Urinary bladder (tissue), 3 donors: ENCODE measurements at regions not wholly inside any gene's neighbourhood (a gene's known extent, or its start where the extent isn't known, plus 50 kb on each side); places are given as distances from the start of the nearest gene placed in this dataset.
"Not testable (repeated sequence)": the region's sequence is repeated elsewhere in the genome, so short reads cannot be mapped to it uniquely, and the experiment has no call there.

Source experiments
- DNase-seq: peaks from one replicate; pipeline ENCODE4 v3.0.0-alpha.2; 2015; ENCODE audit errors: extremely low spot score
- H3K27ac ChIP-seq: one replicate; pipeline ENCODE4 v1.5.1; 2013; ENCODE audit warnings: low read depth, mild to moderate bottlenecking, moderate library complexity
- H3K36me3 ChIP-seq: one replicate; pipeline ENCODE4 v1.6.1; 2013; ENCODE audit warnings: mild to moderate bottlenecking, moderate library complexity; ENCODE audit not compliant: insufficient read depth
- H3K4me1 ChIP-seq: one replicate; pipeline ENCODE4 v1.6.1; 2013; ENCODE audit warnings: mild to moderate bottlenecking, moderate library complexity; ENCODE audit not compliant: insufficient read depth
- H3K4me3 ChIP-seq: one replicate; pipeline ENCODE4 v1.5.1; 2013; ENCODE audit warnings: low read depth, low read length
- WGBS: extraction: QIAGEN DNeasy Blood & Tissue Kit; methylation state at CpG from one replicate; pipeline ENCODE4 v1.1.7; 2013; 5-methylcytosine and 5-hydroxymethylcytosine counted together
- donor health status: healthy with polysubstance abuse.
- donor health status: healthy.

DNA sequence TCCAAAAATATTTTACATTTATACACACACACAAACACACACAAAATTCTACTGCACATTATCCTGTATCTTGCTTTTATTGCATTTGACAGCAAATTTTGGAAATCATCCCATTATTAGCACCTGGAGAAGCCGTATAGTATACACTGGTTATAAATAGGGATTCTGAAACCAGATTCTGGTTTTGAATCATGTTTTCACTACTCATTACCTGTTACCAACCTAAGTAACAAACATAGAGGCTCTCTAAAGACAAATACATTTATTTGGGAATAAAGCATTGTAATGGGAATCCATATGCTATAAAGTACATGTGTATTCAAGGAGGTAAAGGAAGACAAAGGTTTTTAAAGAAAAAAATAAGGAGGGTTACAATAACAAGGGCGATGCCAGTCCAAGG lies 106.8 kb downstream of the OR2B2 start:
- no peak for DNase-seq
- Histone ChIP-seq H3K4me3 (no peak overlapping the region), H3K36me3 (no peaks in the 10 kb centered on the region), H3K4me1 (no peaks in the 10 kb centered on the region), H3K27ac (no peak overlapping the region)
- 93% methylated on average over 2 of the region's 2 CpGs for WGBS

DNA sequence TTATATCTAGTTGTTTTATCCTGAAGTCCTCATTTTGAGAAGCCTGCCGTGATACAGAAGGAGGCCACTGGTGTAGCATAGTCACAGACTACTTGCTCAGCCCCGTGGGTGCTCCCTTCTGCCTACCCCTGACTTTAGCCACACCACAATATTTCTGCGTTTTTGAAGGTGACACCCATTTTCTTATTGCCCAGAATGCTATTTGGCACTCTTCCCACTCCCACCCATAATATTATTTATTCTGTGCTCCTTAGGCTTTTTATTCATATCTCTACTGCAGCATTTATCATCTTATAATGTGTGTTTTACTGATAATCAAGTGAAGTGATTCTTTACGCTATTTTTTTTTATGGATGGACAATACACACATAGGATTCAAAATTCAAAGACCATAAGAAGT lies 107.3 kb downstream of the OR2B2 start:
- no peak for DNase-seq
- no peak overlapping the region for H3K4me3 ChIP-seq
- H3K27ac ChIP-seq: no peak overlapping the region
- no peaks in the 10 kb centered on the region for H3K36me3 ChIP-seq
- 91% methylated on average over 4 of the region's 4 CpGs for WGBS
- H3K4me1 ChIP-seq: no peaks in the 10 kb centered on the region

DNA sequence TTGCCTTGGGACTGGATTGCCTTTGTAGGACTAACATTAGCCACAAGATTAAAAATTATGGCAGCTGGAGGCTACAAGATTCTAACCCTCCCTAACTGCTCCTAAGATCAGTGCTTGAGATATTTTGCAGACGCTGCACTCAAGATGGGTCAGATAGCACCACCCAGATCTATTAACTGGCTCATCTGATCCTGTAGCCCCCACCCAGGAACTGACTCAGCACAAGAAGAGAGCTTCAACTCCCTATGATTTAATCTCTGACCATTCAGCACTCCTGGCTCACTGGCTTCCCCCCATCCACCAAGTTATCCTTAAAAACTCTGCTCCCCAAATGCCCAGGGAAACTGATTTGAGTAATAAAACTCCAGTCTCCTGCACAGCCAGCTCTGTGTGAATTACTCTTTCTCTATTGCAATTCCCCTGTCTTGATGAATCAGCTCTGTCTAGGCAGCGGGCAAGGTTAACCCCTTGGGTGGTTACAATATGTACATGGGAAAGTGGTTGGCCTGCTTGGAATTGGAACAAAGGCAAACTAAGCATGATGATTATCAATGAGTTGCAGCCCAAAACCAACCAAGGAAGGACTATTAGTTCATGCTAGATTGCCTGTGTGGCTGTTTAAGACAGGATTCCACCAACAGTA lies 111.3 kb downstream of the OR2B2 start:
- 64% methylated on average over 2 of the region's 2 CpGs for WGBS
- no peaks in the 10 kb centered on the region for H3K36me3 ChIP-seq
- no peak for DNase-seq
- no peak overlapping the region for H3K27ac ChIP-seq
- H3K4me1 ChIP-seq: no peaks in the 10 kb centered on the region
- no peak overlapping the region for H3K4me3 ChIP-seq

DNA sequence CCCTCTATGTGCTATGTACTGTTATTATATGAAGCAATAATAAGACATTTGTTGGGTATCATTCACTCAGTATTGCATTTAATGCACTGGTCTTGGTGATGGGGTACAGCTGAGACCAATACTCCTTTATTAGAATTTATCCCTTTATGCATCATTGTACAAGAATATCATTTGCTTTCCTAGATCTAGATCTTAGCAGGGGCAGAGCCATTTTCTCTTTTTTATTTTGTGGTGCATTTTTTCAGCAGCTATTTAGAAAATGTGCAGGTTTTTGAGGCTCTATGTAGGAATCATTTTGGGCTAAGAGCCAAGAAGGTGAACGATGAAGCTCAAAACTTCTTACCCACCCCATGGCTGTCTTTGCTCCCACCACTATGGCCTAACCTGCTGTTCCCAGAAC lies 114.2 kb downstream of the OR2B2 start:
- no peak overlapping the region for H3K4me3 ChIP-seq
- peaks cover 1% of the 10 kb centered on the region for H3K36me3 ChIP-seq
- DNase-seq: no peak
- H3K4me1 ChIP-seq: no peaks in the 10 kb centered on the region
- H3K27ac ChIP-seq: no peak overlapping the region
- WGBS: 65% methylated on average over 1 of the region's 1 CpG

DNA sequence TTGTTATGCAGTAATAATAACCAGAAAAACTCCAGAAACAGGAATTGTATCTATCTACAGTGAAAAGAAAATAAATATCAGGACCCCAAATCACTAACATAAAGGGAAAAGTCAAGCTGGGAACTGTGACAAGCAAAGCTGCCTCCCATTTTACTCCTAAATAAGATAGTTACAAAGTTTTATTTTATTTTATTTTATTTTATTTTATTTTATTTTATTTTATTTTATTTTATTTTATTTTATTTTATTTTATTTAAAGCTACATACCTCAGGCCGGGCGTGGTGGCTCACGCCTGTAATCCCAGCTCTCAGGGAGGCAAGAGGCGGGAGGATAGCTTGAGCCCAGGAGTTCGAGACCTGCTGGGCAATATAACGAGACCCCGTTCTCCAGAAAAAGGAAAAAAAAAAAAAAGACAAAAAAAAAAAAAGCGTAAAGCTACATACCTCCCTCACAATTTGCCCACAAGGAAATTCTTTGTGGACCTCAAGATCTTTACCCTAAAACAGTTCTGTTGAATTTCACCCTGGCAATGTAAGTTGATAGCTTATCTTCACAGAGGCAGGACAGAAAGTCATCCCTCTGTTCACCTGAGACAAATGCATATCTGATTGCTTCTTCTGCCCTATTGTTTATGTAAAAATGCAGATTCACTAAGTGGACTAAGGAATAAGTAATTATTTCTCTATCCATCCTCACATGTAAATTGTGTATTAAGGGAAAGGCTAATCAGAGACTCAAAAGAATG lies 115.3 kb downstream of the OR2B2 start:
- H3K36me3 ChIP-seq, H3K4me1 ChIP-seq, DNase-seq, H3K27ac ChIP-seq, H3K4me3 ChIP-seq: not testable (repeated sequence)
- 89% methylated on average over 8 of the region's 8 CpGs for WGBS

DNA sequence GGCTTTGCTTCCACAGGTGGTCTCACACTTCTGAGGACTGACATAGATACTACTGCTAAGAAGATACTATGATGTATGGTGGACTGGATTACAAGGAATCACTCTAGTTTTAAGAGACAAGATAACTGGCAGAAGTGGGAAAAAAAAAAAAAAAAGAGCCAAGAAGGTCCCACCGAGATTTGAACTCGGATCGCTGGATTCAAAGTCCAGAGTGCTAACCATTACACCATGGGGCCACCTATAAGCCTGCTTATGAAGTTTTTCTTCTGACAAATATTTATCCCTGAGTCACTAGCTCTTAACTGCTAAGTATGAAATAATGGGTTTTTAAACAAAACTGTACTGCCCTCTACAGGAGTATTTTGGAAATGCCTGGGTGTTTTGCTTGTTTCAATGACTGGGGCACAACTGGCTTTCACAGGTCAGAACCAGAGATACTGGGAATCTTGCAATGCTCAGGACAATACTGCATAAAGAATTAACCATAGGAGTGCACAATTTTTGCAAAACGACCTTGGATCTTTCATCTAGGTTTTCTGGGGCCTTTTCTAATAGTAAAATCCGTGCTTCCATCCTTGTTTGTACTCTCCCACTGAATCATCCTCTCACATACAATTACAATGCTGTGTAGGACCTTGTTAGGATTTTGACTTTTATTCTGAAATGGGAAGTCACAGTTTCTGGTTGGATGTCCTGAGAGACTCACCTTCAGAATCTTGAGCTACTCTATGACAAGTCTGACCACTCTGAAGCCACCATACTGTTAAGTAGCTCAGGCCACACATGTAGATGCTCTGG lies 116.3 kb downstream of the OR2B2 start:
- Histone ChIP-seq H3K4me1 (no peaks in the 10 kb centered on the region), H3K36me3 (peaks cover 1% of the 10 kb centered on the region), H3K27ac (no peak overlapping the region), H3K4me3 (no peak overlapping the region)
- WGBS: 4% methylated on average over 5 of the region's 5 CpGs
- DNase-seq: peak; percentile 91

DNA sequence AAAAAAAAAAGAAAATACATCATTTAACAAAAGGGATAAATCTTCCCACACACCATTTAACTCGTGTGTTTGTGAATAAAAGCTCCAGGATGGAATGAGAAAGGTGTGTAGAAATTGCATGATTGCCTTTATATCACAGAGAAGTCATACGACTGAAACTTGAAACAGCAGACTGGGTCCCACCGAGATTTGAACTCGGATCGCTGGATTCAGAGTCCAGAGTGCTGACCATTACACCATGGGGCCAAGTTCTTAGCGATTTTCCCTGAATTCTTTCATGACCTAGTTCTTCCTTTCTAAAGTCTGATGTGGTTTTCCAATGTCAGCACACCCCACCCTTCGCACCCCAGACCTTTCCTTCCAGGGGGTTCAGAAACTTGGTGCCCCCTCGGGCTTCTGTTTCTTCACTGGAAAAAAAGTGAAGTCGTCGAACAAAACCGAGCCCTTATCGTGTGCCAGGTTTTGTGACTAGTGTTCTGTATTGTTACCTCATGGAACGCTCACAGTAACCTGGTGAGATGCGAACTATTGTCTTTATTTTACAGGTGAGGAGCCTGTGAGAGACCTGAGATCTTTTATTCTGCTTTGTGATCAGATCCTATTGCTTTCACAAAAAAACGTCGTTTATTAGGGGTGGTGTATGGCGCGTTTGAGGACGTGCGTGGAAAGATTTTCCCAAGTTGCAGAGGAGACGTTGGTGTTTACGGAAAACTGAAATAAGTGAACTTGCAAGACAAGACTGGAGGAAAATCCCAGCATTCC lies 120.8 kb downstream of the OR2B2 start:
- H3K36me3 ChIP-seq: peaks cover 1% of the 10 kb centered on the region
- no peak overlapping the region for H3K27ac ChIP-seq
- DNase-seq: peak; percentile 79
- H3K4me3 ChIP-seq: peak overlapping the region; percentile 32
- 1% methylated on average over 22 of the region's 22 CpGs for WGBS
- no peaks in the 10 kb centered on the region for H3K4me1 ChIP-seq

DNA sequence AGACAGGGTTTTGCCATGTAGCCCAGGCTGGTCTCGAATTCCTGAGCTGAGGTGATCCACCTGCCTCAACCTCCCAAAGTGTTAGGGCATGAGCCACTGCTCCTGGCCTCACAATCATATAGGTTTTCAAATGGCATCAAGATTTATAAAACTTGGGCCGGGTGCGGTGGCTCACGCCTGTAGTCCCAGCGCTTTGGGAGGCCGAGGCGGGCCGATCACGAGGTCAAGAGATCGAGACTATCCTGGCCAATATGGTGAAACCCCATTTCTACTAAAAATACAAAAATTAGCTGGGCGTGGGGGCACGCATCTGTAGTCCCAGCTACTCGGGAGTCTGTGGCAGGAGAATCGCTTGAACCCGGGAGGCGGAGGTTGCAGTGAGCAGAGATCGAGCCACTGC lies 123.8 kb downstream of the OR2B2 start:
- 92% methylated on average over 17 of the region's 17 CpGs for WGBS
- not testable (repeated sequence) for DNase-seq, H3K4me1 ChIP-seq, H3K27ac ChIP-seq, H3K4me3 ChIP-seq, H3K36me3 ChIP-seq

DNA sequence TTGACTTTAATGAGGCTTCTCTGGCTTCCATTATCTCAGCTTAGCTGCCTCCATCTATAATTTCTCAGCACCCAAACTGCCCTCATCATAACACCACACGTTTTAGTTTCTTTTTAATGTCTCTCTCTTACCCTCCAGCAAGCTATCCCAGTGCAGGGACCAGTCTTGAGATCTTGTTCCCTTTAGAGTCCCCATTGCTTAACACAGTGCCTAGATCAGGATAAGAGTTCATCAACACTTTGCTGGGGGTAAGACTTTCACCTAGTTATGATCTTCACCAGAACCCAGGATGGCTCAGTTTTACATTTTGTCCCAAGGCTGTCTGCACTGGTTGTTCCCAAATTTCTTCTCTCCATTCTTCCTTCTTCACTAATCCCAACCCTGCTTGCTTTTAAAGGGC lies 126.1 kb downstream of the OR2B2 start:
- no peak for DNase-seq
- Histone ChIP-seq H3K27ac (no peak overlapping the region), H3K4me1 (no peaks in the 10 kb centered on the region), H3K4me3 (no peak overlapping the region), H3K36me3 (no peaks in the 10 kb centered on the region)
- WGBS: 17% methylated on average over 1 of the region's 1 CpG

DNA sequence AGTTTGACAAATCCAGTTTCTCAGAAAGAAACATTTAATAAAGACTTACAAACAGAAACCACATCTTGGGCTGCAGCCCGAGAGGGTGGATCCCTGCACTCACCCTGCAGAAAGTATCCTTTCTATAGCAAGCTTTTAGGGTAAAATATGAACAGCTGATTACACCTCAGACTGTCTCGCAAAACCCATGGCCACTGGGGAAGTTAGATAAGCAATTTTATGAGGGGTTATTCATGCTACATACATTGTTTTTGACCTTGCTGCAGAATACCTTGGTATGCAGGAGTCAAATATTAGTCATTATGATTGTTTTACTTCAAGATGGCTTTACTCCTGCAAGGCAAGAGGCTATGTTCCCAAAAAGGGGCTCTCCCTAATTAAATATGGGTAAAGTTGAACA lies 126.9 kb downstream of the OR2B2 start:
- Histone ChIP-seq H3K36me3 (no peaks in the 10 kb centered on the region), H3K4me3 (no peak overlapping the region), H3K4me1 (no peaks in the 10 kb centered on the region), H3K27ac (no peak overlapping the region)
- 36% methylated on average over 2 of the region's 2 CpGs for WGBS
- DNase-seq: no peak

DNA sequence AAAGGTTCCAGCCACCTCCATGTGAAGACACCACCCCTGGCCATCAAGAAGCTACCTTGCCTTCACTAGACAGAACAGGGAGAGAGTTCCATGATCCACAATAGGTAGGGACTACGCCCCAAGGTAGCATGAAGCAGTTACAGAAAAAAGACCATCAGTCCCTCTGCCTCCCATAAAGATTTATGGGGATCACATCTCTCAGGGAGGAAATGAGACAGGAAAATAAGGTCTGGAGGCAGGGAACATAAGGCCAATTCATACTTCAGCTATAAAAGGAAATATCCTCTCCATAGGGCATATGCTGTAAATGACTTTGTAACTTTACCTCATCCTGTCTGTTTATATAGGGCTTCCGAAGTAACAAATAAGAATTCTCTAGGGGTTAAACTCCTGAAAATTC lies 129.4 kb downstream of the OR2B2 start:
- no peak for DNase-seq
- Histone ChIP-seq H3K27ac (no peak overlapping the region), H3K4me1 (no peaks in the 10 kb centered on the region), H3K36me3 (no peaks in the 10 kb centered on the region), H3K4me3 (no peak overlapping the region)
- 76% methylated on average over 2 of the region's 2 CpGs for WGBS

DNA sequence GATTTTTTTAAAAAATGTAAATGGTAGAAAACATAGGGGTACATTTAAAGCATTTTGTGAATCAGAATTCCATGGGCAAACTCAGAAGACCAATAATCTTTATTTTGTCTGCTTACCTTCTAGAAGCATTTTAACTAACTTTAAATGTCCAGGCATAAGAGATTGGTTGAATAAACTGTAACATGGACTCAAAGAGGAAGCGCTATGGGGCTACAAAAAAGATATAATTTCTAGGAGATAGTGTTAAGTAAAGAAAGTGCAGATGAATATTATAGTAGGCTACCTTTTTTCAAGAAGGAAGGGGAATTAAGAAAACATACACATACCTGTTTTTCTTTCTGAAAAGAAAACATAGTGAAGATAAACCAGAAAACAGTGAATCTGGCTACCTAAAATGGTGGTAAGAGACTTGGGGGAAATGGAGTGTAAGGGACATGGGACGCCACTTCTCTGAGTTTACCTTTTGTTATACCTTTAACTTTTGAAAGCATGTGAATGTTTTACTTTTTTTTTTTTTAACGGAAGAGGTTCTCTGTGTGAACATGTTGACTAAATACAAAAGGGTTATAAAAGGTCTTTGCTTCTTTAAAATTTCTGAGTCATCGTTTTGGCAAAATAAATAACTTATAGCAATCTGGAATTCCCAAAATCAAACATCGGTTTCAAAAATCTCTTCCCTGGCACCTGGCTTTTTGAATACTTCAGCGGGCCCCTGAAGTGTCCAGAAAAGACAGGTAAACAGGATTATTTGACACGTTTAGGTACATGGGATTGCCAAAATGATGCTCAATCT lies 133.4 kb downstream of the OR2B2 start:
- DNase-seq: no peak
- Histone ChIP-seq H3K4me3 (no peak overlapping the region), H3K36me3 (no peaks in the 10 kb centered on the region), H3K27ac (no peak overlapping the region), H3K4me1 (no peaks in the 10 kb centered on the region)
- 74% methylated on average over 7 of the region's 7 CpGs for WGBS
